Kidney epithelial cell (primary cell): ENCODE measurements at regions not wholly inside any gene's neighbourhood (a gene's known extent, or its start where the extent isn't known, plus 50 kb on each side); places are given as distances from the start of the nearest gene placed in this dataset.

ENCODE experiments used
- DNase-seq: peaks from one replicate; pipeline ENCODE4 v3.0.0-alpha.2; 2010; ENCODE audit warnings: low read depth
- H3K27me3 ChIP-seq: 2 replicates; pipeline ENCODE4 v1.6.0; 2011; ENCODE audit warnings: low read length; ENCODE audit not compliant: control insufficient read depth, insufficient read depth
- H3K36me3 ChIP-seq: 2 replicates; pipeline ENCODE4 v1.5.1; 2011; ENCODE audit warnings: low read length; ENCODE audit not compliant: control insufficient read depth, insufficient read depth
- H3K4me3 ChIP-seq: 2 replicates; pipeline ENCODE4 v1.5.1; 2011; ENCODE audit warnings: low read depth, mild to moderate bottlenecking, control low read depth, low read length
- CTCF ChIP-seq: IDR thresholded peaks from 2 replicates; pipeline ENCODE4 v1.5.1; 2011; ENCODE audit warnings: mild to moderate bottlenecking, moderate library complexity, low read length, control low read depth, inconsistent platforms; ENCODE audit not compliant: insufficient read depth, poor library complexity, severe bottlenecking

- no peak for DNase-seq
- TF ChIP-seq CTCF: no peak
- Histone ChIP-seq H3K36me3 (no peaks in the 10 kb centered on the region), H3K4me3 (no peak overlapping the region), H3K27me3 (no peaks in the 10 kb centered on the region)
These were observed 65.5 kb upstream of the C3orf49 start for GRCh38 chr3:63753567-63753966.

GRCh38 chr3:63753995-63754394, 65.1 kb upstream of the C3orf49 start:
- Histone ChIP-seq H3K27me3 (no peaks in the 10 kb centered on the region), H3K36me3 (no peaks in the 10 kb centered on the region), H3K4me3 (no peak overlapping the region)
- no peak for TF ChIP-seq CTCF
- no peak for DNase-seq

DNA sequence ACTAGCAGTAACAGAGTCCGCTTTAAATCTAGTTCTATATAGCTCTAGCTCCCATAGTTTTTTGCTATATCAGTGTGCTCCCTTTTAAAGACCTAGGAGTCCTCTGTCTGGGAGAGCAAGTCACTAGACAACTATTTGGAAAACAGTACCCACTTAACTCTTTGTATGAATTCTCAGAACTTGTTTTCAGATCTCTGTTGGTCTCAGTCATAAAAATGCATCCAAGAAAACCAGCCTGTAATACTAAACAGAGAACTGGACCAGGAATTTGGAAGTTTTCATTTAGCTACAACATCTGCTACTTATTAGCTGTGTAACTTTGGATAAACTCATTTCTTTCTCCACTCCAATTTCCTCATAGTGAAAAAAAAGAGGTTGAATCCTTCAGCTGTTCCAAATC, 56.9 kb upstream of the C3orf49 start:
- Histone ChIP-seq H3K27me3 (no peaks in the 10 kb centered on the region), H3K36me3 (no peaks in the 10 kb centered on the region), H3K4me3 (no peak overlapping the region)
- no peak for TF ChIP-seq CTCF
- no peak for DNase-seq

DNA sequence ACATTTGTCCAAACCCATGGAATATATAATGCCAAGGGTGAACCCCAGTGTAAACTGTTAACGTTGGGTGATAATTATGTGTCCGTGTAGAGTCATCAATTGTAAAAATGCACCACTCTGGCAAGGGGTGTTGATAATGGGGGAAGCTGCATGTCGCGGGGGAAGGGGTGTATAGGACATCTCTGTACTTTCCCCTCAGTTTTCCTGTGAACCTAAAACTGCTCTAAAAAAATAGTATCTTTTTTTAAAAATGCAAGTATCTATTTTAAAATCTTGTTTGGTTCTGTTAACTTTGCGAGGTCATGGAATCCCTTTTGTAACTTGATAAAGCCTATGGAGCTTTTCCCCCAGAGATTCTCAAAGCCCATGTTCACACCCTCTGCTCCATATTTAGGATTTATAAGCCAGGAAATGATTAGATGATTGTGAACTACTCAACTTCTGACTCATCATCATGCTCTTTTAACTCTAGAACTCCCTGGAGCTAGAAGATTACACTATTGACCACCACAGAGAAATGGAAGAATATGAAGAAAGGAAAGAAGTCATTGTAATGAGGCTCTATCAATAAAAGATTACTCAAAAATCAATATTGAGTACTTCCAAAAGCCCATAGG, 56.1 kb upstream of the C3orf49 start:
- DNase-seq: no peak
- no peak overlapping the region for H3K4me3 ChIP-seq

DNA sequence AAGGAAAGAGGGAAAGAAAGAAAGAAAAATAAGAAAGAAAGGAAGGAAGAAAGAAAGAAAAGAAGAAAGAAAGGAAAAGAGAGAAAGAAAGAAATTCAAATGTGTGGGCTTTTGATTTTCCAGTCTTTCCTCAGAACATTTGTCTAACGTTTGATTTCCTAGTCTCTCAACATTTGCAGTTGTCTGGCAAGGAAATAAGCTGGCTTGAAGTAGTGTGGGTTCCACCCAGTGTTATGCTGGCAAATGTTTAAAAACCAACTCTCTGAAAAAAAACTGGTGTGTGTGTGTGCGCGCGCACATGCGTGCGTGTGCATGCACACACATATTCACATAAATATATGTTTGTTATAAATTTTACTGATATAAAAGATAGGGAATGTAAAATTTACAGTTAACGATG, 54.6 kb upstream of the C3orf49 start:
- H3K4me3 ChIP-seq: no peak overlapping the region
- no peaks in the 10 kb centered on the region for H3K36me3 ChIP-seq
- no peak for DNase-seq
- no peak for TF ChIP-seq CTCF
- no peaks in the 10 kb centered on the region for H3K27me3 ChIP-seq

More for the DNA sequence above, 56.1 kb upstream of the C3orf49 start:
- no peak for TF ChIP-seq CTCF
- H3K27me3 ChIP-seq: no peaks in the 10 kb centered on the region
- no peaks in the 10 kb centered on the region for H3K36me3 ChIP-seq

DNA sequence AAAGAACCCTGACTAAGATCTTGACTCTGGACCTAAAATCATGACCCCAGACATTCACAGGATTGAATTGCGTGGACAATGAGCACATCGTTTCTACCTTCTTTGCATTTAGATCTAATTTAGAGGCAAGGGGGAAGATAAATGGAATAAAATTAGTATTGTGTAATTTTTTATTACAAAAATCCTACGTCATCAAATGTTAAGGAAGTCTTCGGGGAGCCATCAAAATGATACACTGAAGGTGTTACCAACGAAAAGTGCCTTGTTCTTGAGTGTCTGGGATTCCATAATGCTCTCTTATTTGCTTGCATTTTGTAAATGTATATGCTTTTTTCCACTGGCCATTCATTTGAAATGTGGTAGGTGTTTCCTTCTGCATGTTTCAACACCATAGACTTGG, 52.8 kb upstream of the C3orf49 start:
- Histone ChIP-seq H3K4me3 (no peak overlapping the region), H3K36me3 (no peaks in the 10 kb centered on the region), H3K27me3 (no peaks in the 10 kb centered on the region)
- TF ChIP-seq CTCF: no peak
- DNase-seq: no peak
